ENCODE measurements at regions not wholly inside any gene's neighbourhood (a gene's known extent, or its start where the extent isn't known, plus 50 kb on each side); places are given as distances from the start of the nearest gene placed in this dataset.

GRCh38 chr14:25488961-25489360 lies 439.0 kb upstream of the STXBP6 start:
- Histone ChIP-seq H3K27ac (no peak overlapping the region), H3K36me3 (no peaks in the 10 kb centered on the region), H3K9me3 (no peaks in the 10 kb centered on the region), H3K4me1 (ENCODE audit: control insufficient read depth in 1 of 2, low read depth in 2 of 2) (no peaks in the 10 kb centered on the region), H3K4me3 (no peak overlapping the region), H3K27me3 (replicated peaks; ENCODE audit: insufficient read depth) (no peaks in the 10 kb centered on the region)
- TF ChIP-seq, protein P1, sequence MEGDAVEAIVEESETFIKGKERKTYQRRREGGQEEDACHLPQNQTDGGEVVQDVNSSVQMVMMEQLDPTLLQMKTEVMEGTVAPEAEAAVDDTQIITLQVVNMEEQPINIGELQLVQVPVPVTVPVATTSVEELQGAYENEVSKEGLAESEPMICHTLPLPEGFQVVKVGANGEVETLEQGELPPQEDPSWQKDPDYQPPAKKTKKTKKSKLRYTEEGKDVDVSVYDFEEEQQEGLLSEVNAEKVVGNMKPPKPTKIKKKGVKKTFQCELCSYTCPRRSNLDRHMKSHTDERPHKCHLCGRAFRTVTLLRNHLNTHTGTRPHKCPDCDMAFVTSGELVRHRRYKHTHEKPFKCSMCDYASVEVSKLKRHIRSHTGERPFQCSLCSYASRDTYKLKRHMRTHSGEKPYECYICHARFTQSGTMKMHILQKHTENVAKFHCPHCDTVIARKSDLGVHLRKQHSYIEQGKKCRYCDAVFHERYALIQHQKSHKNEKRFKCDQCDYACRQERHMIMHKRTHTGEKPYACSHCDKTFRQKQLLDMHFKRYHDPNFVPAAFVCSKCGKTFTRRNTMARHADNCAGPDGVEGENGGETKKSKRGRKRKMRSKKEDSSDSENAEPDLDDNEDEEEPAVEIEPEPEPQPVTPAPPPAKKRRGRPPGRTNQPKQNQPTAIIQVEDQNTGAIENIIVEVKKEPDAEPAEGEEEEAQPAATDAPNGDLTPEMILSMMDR (IDR thresholded peaks at IDR 0.05), result no peak
- DNase-seq (ENCODE audit: low spot score) (no peak), ATAC-seq (ENCODE audit: insufficient number of reproducible peaks, low FRiP score, low read depth) (no peak)

- no peaks in the 10 kb centered on the region for H3K9me3 ChIP-seq
- no peak overlapping the region for H3K4me3 ChIP-seq
- H3K27me3 ChIP-seq (replicated peaks; ENCODE audit: insufficient read depth), result no peaks in the 10 kb centered on the region
- no peaks in the 10 kb centered on the region for H3K4me1 ChIP-seq (ENCODE audit: control insufficient read depth in 1 of 2, low read depth in 2 of 2)
- DNase-seq (ENCODE audit: low spot score) (no peak), ATAC-seq (ENCODE audit: insufficient number of reproducible peaks, low FRiP score, low read depth) (no peak)
- TF ChIP-seq, protein P1 (IDR thresholded peaks at IDR 0.05), result no peak
- no peak overlapping the region for H3K27ac ChIP-seq
- H3K36me3 ChIP-seq, result no peaks in the 10 kb centered on the region
Measured at GRCh38 chr14:25485381-25485780, 435.4 kb upstream of the STXBP6 start.

GRCh38 chr14:25484906-25485305 lies 435.0 kb upstream of the STXBP6 start:
- no peak for DNase-seq (ENCODE audit: low spot score)
- H3K4me3 ChIP-seq, result no peak overlapping the region
- H3K4me1 ChIP-seq (ENCODE audit: control insufficient read depth in 1 of 2, low read depth in 2 of 2), result no peaks in the 10 kb centered on the region
- ATAC-seq (ENCODE audit: insufficient number of reproducible peaks, low FRiP score, low read depth), result no peak
- TF ChIP-seq, protein P1 (IDR thresholded peaks at IDR 0.05), result no peak
- no peaks in the 10 kb centered on the region for H3K27me3 ChIP-seq (replicated peaks; ENCODE audit: insufficient read depth)
- no peaks in the 10 kb centered on the region for H3K36me3 ChIP-seq
- no peaks in the 10 kb centered on the region for H3K9me3 ChIP-seq
- no peak overlapping the region for H3K27ac ChIP-seq

DNA sequence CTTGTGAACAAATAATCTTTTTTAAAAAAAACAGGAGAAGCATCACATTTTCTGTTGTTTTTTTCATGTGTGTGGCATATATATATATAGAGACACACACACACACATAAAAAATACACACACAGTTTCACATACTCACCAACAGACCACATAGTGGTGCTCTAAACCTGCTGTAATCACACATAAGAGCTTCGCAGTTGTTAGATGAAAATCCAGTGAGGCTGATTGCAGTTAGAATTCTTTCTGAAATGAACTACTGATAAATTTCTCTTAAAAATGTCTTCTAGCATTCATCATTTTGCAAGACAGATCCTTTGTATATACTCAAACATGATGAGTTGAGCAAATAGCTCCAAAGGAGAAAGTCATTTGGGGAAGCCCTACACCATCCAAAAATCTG lies 434.3 kb upstream of the STXBP6 start:
- Histone ChIP-seq H3K4me3 (no peak overlapping the region), H3K9me3 (no peaks in the 10 kb centered on the region), H3K4me1 (ENCODE audit: control insufficient read depth in 1 of 2, low read depth in 2 of 2) (no peaks in the 10 kb centered on the region), H3K27ac (no peak overlapping the region), H3K27me3 (replicated peaks; ENCODE audit: insufficient read depth) (no peaks in the 10 kb centered on the region), H3K36me3 (no peaks in the 10 kb centered on the region)
- TF ChIP-seq, protein P1 (IDR thresholded peaks at IDR 0.05), result no peak
- no peak for ATAC-seq (ENCODE audit: insufficient number of reproducible peaks, low FRiP score, low read depth)
- no peak for DNase-seq (ENCODE audit: low spot score)

DNA sequence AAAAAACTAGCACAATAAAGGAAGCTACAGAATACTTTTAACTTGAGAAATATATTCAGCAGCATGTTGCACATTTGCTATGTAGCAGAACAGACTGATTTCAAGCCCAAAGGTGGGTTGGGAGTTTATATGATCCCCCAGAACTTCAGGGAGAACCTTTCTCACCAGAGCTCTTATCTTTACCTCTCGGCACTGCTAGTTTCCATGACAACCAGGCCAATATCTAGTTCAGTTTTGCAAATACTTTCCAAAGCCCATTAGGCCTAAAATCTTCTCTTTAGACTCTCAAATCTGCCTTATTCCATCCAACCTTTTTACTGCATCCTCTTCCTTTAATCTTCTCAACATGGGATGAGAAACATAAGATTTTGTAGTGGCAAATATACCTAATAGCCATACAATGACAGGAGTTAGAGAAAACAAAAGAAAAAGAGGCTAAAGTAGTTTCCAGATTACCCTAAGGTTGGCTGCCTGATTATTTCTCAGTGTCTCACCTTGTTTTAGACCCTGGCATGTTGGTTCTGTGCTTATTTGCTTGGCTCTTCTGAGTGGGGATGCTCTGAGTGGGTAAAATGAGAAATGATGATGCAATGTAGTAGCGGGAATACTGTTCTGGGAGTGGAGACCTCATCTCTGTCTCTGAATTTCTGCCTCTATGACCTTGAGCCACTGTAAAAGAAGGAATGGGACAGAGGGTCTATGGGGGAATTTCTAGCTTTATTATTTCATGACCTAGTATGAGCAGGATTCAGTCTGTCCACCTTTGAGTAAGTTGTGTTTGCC lies 427.6 kb upstream of the STXBP6 start:
- no peaks in the 10 kb centered on the region for H3K27me3 ChIP-seq (replicated peaks; ENCODE audit: insufficient read depth)
- no peak overlapping the region for H3K4me3 ChIP-seq
- H3K27ac ChIP-seq, result no peak overlapping the region
- H3K9me3 ChIP-seq, result no peaks in the 10 kb centered on the region
- H3K4me1 ChIP-seq (ENCODE audit: control insufficient read depth in 1 of 2, low read depth in 2 of 2), result no peaks in the 10 kb centered on the region
- no peaks in the 10 kb centered on the region for H3K36me3 ChIP-seq
- ATAC-seq (ENCODE audit: insufficient number of reproducible peaks, low FRiP score, low read depth) (no peak), DNase-seq (ENCODE audit: low spot score) (no peak)
- TF ChIP-seq, protein P1 (IDR thresholded peaks at IDR 0.05), result no peak

Measured in thoracic aorta (tissue), 2 donors.